ENCODE measurements at regions not wholly inside any gene's neighbourhood (a gene's known extent, or its start where the extent isn't known, plus 50 kb on each side); places are given as distances from the start of the nearest gene placed in this dataset.

GRCh38 chr4:58113126-58113525, 1002.9 kb upstream of the IGFBP7 start:
- H3K4me1 ChIP-seq, result no peaks in the 10 kb centered on the region
- H3K27me3 ChIP-seq, result no peaks in the 10 kb centered on the region
- intact Hi-C loops (cut with DNase I; ENCODE audit: low total_unique reads), result no loop called here
- no peaks in the 10 kb centered on the region for H3K9me3 ChIP-seq
- no peak overlapping the region for H3K4me3 ChIP-seq
- no peaks in the 10 kb centered on the region for H3K36me3 ChIP-seq
- no peak for DNase-seq (ENCODE audit: low spot score in 2 of 2)
- TF ChIP-seq CTCF (IDR thresholded peaks at IDR 0.05) (no peak), POLR2A (IDR thresholded peaks at IDR 0.05) (no peak), POLR2AphosphoS5 (IDR thresholded peaks at IDR 0.05) (no peak)
- no peak overlapping the region for H3K27ac ChIP-seq

GRCh38 chr4:58111818-58112217, 1001.6 kb upstream of the IGFBP7 start:
- Histone ChIP-seq H3K4me1 (no peaks in the 10 kb centered on the region), H3K4me3 (no peak overlapping the region), H3K27ac (no peak overlapping the region), H3K27me3 (no peaks in the 10 kb centered on the region), H3K9me3 (no peaks in the 10 kb centered on the region), H3K36me3 (no peaks in the 10 kb centered on the region)
- no peak for DNase-seq (ENCODE audit: low spot score in 2 of 2)
- intact Hi-C loops (cut with DNase I; ENCODE audit: low total_unique reads), result no loop called here
- no peak for TF ChIP-seq POLR2A (IDR thresholded peaks at IDR 0.05)
- no peak for TF ChIP-seq POLR2AphosphoS5 (IDR thresholded peaks at IDR 0.05)
- no peak for TF ChIP-seq CTCF (IDR thresholded peaks at IDR 0.05)

- Histone ChIP-seq H3K4me1 (no peaks in the 10 kb centered on the region), H3K36me3 (no peaks in the 10 kb centered on the region), H3K9me3 (no peaks in the 10 kb centered on the region), H3K27me3 (no peaks in the 10 kb centered on the region), H3K4me3 (no peak overlapping the region), H3K27ac (no peak overlapping the region)
- intact Hi-C loops (cut with DNase I; ENCODE audit: low total_unique reads), result no loop called here
- TF ChIP-seq CTCF (IDR thresholded peaks at IDR 0.05), result no peak
- TF ChIP-seq POLR2A (IDR thresholded peaks at IDR 0.05), result no peak
- no peak for TF ChIP-seq POLR2AphosphoS5 (IDR thresholded peaks at IDR 0.05)
- no peak for DNase-seq (ENCODE audit: low spot score in 2 of 2)
These were observed 983.2 kb upstream of the IGFBP7 start for GRCh38 chr4:58093352-58093751.

GRCh38 chr4:58090539-58090938, 980.4 kb upstream of the IGFBP7 start:
- no peak overlapping the region for H3K27ac ChIP-seq
- TF ChIP-seq POLR2AphosphoS5 (IDR thresholded peaks at IDR 0.05), result no peak
- no peak for TF ChIP-seq CTCF (IDR thresholded peaks at IDR 0.05)
- TF ChIP-seq POLR2A (IDR thresholded peaks at IDR 0.05), result no peak
- H3K36me3 ChIP-seq, result no peaks in the 10 kb centered on the region
- H3K27me3 ChIP-seq, result no peaks in the 10 kb centered on the region
- intact Hi-C loops (cut with DNase I; ENCODE audit: low total_unique reads), result no loop called here
- H3K4me3 ChIP-seq, result no peak overlapping the region
- H3K9me3 ChIP-seq, result no peaks in the 10 kb centered on the region
- H3K4me1 ChIP-seq, result no peaks in the 10 kb centered on the region
- DNase-seq (ENCODE audit: low spot score in 2 of 2), result no peak

- no peaks in the 10 kb centered on the region for H3K4me1 ChIP-seq
- H3K4me3 ChIP-seq, result no peak overlapping the region
- no peak for TF ChIP-seq CTCF (IDR thresholded peaks at IDR 0.05)
- TF ChIP-seq POLR2AphosphoS5 (IDR thresholded peaks at IDR 0.05), result no peak
- no peak for TF ChIP-seq POLR2A (IDR thresholded peaks at IDR 0.05)
- H3K27me3 ChIP-seq, result no peaks in the 10 kb centered on the region
- no peaks in the 10 kb centered on the region for H3K9me3 ChIP-seq
- no peaks in the 10 kb centered on the region for H3K36me3 ChIP-seq
- intact Hi-C loops (cut with DNase I; ENCODE audit: low total_unique reads), result no loop called here
- H3K27ac ChIP-seq, result no peak overlapping the region
- no peak for DNase-seq (ENCODE audit: low spot score in 2 of 2)
These were observed 971.2 kb upstream of the IGFBP7 start for GRCh38 chr4:58081356-58081755.
